ENCODE measurements at regions not wholly inside any gene's neighbourhood (a gene's known extent, or its start where the extent isn't known, plus 50 kb on each side); places are given as distances from the start of the nearest gene placed in this dataset.
"Not testable (repeated sequence)": the region's sequence is repeated elsewhere in the genome, so short reads cannot be mapped to it uniquely, and the experiment has no call there.

- no peak for DNase-seq
Observed at GRCh38 chr11:23778971-23779370, 717.9 kb upstream of the LUZP2 start.

- DNase-seq = no peak
Observed at GRCh38 chr11:23780231-23780630, 716.6 kb upstream of the LUZP2 start.

GRCh38 chr11:23781803-23782560 lies 714.9 kb upstream of the LUZP2 start:
- no peak for DNase-seq

GRCh38 chr11:23786974-23787373 lies 709.9 kb upstream of the LUZP2 start:
- DNase-seq = not testable (repeated sequence)

GRCh38 chr11:23789200-23789853 lies 707.5 kb upstream of the LUZP2 start:
- no peak for DNase-seq

GRCh38 chr11:23789938-23790371 lies 706.9 kb upstream of the LUZP2 start:
- no peak for DNase-seq

GRCh38 chr11:23797624-23798419 lies 699.0 kb upstream of the LUZP2 start:
- no peak for DNase-seq

- DNase-seq = peak in 1 of 2 experiments; percentile 12
Observed at GRCh38 chr11:23834306-23834705, 662.5 kb upstream of the LUZP2 start.

GRCh38 chr11:23836981-23837380 lies 659.9 kb upstream of the LUZP2 start:
- DNase-seq = no peak

GRCh38 chr11:23840872-23841271 lies 656.0 kb upstream of the LUZP2 start:
- DNase-seq = no peak

- DNase-seq = no peak
Observed at GRCh38 chr11:23846902-23847422, 649.9 kb upstream of the LUZP2 start.

- DNase-seq = no peak
Observed at GRCh38 chr11:23851216-23851615, 645.6 kb upstream of the LUZP2 start.

GRCh38 chr11:23856654-23857053 lies 640.2 kb upstream of the LUZP2 start:
- DNase-seq = no peak

GRCh38 chr11:23859087-23859486 lies 637.8 kb upstream of the LUZP2 start:
- no peak for DNase-seq

GRCh38 chr11:23861615-23862014 lies 635.2 kb upstream of the LUZP2 start:
- no peak for DNase-seq

- no peak for DNase-seq
Observed at GRCh38 chr11:23865341-23865975, 631.4 kb upstream of the LUZP2 start.

GRCh38 chr11:23866641-23867040 lies 630.2 kb upstream of the LUZP2 start:
- no peak for DNase-seq

GRCh38 chr11:23869671-23870070 lies 627.2 kb upstream of the LUZP2 start:
- DNase-seq = no peak

GRCh38 chr11:23873406-23873805 lies 623.4 kb upstream of the LUZP2 start:
- DNase-seq = no peak

- DNase-seq = no peak
Observed at GRCh38 chr11:23875176-23875850, 621.5 kb upstream of the LUZP2 start.

GRCh38 chr11:23883426-23884048 lies 613.3 kb upstream of the LUZP2 start:
- not testable (repeated sequence) for DNase-seq

- no peak for DNase-seq
Observed at GRCh38 chr11:23884341-23884740, 612.5 kb upstream of the LUZP2 start.

Measured in SW 1271 (cell line).